GM19372 (cell line): ENCODE measurements at regions not wholly inside any gene's neighbourhood (a gene's known extent, or its start where the extent isn't known, plus 50 kb on each side); places are given as distances from the start of the nearest gene placed in this dataset.
"Not testable (repeated sequence)": the region's sequence is repeated elsewhere in the genome, so short reads cannot be mapped to it uniquely, and the experiment has no call there.

Source experiments
- ATAC-seq: cut with Tn5 transposase; IDR thresholded peaks from one replicate; pipeline ENCODE4 v1.9.1; 2021; ENCODE audit warnings: mild to moderate bottlenecking, low read depth, moderate library complexity; ENCODE audit not compliant: unreplicated experiment

DNA sequence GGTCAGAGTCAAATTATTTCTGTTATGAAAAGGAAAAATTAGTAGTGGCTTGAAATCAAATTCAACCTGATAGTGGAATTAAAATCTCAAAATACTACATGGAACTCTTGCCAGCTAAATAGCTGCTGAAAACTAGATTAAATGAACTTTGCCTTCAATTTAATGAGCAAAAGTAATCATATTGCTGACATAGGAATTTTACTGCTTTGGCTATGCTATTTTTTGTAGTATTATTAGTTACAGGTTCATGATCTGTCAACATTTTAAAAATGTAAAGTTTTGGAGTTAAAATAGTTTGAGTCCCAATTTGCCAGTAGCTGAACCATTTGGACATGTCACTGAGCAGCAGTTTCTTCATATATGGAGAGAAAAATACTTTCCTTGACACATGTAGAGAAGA is 81.4 kb downstream of the RERGL start:
- ATAC-seq = no peak

DNA sequence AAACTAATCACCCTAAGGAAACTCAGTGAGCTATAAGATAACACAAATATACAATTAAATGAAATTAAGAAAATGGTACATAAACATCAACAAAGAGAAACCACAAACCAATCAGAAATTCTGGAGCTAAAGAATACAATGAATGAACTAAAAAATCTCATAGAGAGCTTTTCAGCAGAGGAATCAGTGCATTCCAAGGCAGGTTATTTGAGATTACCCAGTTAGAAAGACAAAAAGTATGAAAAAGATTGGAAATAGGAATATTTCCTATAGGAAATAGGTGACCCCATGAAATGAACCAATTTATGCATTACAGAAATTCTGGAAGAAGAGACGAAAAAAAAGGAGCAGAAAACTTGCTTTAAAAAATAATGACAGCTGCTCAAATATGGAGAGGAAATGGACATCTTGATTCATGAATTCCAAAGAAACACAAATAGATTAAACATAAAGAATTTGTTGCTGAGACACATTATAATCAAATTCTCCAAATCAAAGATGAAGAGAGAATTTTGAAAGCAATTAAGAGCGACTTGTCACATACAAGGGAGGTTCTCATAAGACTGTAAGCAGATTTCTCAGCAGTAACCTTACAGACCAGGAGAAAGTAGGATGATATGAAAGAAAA is 90.7 kb downstream of the RERGL start:
- no peak for ATAC-seq

DNA sequence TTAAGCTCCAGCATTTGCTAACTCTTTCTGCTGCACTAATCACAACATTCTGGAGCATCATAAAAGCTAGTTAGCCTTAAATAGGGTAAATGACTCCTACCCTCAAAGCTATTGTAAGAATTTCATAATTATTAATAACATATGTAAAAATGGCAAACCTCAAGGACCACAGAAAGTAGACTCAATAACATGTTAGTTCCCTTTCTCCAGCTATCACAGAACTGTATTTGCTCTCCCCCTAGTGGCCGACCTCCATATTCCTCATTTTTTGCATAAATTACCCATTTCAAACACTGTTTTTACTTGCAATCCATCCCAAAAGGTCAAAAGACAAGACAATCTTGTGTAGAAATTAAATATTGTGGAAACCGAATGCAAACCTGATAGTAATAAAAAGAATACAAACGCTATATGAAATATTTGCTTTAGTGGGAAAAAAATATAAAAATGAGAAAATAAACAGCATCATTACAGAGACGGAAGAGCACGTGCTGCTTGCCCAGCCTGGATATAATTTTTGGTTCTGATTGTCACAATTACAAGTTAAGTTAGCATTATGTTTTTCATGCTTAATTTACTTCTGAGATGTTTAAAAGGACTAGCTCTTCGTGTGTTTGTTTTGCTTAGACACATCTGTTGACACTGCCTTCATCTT is 97.9 kb downstream of the RERGL start:
- ATAC-seq = peak; percentile 91

DNA sequence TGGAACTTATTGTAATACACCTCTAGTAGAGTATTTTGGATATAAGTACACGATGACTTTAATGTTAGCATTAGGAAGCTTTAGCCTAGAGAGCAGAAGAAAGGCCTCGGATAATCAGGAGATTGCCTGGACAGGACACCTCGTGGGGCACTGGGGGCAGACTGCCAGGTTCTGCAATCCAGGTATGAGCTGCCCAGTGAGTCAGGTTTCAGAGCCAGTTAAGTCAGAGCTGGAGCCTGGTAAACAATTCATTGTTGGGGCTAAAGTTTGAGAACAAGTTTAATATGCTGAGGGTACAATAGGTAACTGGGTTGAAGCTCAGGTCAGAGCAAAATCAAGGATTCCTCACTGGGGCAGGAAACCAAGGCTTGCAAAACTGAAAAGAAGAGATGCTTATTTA is 107.4 kb downstream of the RERGL start:
- no peak for ATAC-seq

DNA sequence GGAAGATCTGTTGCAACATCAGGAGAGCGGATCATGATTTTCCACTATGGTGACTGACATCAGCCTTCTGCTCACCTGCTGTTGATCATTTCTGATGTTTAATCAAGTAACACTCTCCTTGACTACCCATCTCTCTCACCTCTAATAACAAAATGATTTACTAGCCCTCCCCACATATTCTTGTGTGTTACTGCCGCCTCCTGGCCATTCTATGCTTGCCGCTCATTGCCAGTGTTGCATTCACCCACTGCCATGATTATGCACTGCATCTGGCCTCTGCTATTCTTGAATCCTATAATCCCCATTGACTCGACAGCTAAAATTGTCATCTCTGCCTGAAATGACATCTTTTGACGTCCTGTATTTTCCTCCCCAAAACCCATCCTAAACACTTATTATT is 113.8 kb downstream of the RERGL start:
- ATAC-seq = no peak

DNA sequence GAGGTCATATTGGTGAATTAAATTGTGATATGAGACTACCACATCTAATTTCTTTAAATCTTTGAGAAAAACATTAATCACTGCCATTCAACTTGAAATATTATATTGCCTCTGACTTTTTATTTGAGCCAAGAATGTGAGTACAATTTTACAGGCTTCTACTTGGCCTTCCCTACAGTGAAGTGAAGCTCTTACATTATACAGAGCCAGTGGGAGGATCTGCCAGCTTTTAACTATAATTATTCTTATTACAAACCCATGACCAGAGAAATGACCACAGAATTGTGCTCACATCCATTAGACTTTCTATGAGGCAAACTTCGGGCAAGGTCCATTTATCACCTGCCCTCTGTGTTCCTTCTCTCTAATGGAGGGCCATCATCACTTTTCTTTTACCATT is 114.2 kb downstream of the RERGL start:
- ATAC-seq = no peak

DNA sequence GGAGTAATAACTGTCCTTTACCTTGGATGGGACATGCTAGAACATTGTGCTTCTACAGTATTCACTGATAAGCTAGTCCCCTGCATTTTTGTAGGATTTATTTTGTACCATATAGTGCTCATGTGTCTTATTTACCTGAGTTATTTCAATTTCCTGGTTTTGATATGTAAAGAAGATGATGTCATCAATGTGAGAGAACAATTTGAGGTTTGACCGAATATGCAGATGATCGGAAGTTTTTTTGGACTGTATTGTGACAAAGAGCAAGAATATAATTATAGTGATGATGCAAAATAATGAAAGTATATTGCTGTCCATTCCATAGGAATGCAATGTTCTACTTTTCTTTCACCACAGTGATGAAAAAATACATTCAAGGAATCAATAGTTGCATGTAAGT is 114.8 kb downstream of the RERGL start:
- no peak for ATAC-seq

DNA sequence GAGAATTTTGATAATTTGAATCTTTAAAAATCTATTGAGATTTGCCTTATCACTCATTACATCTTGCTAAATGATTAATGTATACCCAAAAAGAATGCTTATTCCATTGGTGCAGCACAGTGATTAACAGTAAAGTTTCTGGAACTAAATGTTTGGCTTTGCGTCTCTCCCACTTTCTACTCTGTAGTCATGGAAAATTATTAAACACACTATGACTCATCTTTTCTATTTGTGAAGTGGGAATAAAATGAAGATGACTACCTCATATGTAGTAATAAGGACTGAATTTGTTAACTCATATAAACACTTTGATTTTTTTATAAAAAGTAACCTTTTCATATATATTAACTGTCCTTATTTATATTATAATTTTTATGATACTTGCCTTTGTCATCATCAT is 118.1 kb downstream of the RERGL start:
- no peak for ATAC-seq

DNA sequence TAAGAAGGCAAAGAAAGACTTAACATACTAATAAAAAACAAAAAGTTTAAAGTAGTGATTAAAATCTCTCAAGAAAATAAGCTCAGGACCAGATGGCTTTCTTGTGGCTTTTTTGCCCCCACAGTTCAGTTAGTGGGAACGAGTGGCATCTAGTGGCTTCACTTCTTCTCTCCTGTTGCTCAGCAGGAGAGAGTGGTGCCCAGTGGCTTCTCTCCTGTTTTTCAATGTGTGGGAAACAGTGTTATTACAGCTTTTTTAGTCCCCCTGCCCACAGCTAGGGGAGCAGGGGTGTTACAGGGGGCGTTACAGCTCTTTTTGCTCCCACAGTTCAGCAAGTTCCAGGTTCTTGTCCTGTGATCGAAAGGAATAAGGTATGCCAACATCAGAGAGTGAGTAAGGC is 135.2 kb downstream of the RERGL start:
- ATAC-seq = no peak

DNA sequence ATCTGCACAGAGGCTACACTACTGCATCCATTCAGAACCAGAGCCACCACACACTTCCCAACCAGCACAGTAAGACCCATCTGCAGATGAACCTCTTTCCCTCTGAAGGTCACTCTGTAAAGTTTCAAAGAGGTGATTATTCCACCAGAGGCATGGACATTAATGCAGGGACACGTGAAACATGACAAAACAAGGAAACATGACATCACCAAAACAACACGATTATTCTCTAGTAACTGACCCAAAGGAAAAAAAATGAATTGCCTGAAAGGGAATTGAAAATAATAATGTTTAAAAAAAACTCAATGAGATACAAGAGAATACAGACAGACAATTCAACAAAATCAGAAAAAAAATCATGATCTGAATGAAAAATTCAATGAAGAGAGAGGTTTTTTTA is 139.1 kb downstream of the RERGL start:
- no peak for ATAC-seq

DNA sequence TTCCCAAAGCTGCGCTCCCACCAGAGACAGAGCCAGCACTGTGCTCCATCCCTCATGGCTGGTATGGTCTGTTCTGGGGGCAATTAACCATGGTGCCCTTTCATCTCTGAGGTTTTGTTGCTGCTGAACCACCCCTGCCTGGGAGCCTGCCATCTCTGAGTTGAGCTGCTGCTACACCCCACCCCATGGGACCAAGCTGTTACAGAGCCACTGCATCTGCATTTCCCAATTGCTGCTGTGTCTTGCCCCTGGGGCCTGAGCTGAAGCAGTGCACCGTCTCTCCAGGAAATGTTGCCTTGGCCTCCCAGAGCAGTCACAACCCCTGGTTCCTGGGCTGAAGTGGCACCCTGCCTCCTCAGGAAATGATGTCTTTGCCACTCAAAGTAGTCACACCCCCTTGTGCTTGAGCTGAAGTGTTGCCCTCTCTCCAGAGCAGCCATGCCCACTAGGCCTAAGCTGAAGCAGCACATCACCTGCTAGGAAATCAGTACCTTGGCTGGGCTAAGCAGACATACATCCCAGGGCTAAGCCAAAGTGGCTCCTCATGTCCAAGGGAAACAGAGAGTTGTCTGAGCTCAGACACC is 140.3 kb downstream of the RERGL start:
- no peak for ATAC-seq

DNA sequence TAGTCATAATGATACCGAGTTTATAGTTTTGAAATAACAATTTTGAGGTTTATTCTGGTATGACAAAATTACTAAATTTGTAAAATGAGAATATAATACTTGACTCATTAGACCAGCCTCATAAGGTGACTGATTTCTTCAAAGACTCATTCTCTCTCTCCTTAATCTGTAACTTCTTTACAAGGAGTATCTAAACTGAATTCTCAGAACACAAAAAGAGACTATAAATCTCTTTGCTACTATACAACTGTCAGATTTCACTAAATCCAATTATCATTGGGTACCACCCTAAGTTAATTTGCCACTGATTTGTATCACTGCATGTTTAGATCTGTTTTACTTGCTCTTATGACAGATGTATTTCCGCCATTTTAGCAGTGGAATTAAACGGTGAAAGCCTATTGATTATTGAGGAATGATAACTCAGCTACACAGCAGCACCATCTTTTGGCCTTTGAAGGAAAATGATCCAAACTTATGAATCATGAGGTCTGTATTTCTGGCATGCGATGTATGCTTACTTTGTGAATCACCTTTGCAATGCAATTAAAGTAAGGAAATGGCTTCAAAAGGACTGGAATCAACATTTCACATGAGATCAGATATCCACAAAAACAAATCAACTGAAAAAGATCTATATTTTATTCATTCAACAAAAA is 161.2 kb downstream of the RERGL start:
- ATAC-seq = no peak

DNA sequence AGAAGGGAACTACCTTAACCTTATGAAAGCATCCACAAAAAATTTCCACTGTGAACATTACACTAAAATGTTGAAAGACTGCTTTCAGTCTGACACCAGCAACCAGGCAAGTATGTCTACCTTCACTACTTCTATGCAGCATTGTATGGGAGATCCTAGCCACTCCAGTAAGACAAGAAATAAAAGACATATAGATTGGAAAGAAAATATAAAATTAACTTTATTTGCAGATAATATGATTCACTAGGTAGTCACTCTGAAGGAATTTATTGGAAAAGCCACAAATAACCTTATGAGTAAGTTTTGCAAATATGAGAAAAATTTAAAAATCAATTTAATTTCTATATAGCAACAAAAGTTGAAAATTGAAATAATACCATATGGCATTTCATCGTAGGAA is 172.0 kb downstream of the RERGL start:
- no peak for ATAC-seq

DNA sequence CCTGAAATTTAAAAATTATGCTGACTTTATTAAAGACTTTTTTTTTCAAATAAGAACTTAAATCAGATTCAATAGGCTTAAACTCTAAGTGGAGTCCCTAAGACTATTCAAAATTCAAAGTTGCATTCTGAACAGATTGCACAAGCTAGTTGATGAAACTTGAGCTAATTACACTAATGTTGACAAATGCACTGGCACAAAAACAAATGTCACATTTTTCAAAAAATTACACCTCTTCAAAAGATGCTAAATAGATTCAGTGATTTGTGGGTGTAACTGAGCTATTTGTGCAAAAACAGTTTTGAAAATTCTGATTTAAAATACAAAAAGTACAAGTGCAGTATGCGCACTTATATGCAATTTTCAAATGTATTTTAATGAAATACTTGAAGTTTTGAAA is 205.4 kb downstream of the RERGL start:
- ATAC-seq = no peak

DNA sequence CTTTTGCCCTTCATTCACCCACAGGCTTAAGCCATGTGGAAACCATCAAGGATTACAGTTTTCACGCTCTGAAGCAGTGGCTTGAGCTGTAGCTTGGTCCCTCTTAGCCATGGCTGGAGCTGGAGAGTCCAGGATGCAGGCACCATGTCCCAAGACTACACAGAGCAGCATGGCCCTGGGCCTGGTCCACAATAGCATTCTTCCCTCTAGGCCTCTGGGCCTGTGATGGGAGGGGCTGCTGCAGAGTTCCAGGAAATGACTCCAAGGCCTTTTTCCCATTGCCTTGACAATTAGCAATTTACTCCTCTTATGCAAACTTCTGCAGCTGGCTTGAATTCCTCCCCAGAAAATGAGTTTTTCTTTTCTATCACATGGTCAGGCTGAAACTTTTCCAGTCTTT is 211.3 kb downstream of the RERGL start:
- ATAC-seq = no peak

DNA sequence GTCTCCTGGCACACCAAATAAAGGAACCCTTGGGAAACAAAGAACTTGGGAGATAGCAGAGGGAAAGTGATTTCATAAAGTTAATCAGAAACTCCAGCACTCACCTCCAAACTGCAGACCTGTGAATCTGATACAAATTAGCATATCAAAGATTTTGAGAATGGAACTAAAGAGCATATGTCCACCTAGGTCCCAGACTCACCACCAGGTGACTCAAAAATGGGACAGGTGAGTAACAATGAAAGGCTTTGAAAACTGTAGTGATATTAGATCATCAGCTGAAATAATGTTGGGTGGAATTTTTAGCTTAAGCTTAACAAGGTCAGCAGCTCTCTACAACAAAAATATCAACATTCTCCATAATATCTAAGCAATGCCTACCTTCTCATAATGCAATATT is 214.8 kb downstream of the RERGL start:
- ATAC-seq = no peak

DNA sequence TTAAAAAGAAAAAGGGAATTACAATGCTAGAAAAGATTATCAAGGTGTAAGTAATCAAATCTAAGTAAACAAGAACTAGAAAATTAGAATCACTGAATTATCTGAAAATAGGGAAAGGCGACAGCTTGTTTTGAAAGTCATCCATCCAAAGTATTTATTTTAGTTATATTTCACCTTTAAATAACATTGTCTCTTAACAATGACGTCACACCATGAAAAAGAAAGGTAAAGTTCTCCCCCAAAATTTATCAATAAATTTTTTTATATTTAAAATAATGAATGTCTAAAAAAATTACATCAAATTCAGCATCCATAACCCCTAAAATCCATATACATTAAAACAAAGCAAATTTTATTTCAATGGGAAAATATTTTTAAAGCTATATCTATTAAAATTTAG is 223.2 kb downstream of the RERGL start:
- ATAC-seq = no peak

DNA sequence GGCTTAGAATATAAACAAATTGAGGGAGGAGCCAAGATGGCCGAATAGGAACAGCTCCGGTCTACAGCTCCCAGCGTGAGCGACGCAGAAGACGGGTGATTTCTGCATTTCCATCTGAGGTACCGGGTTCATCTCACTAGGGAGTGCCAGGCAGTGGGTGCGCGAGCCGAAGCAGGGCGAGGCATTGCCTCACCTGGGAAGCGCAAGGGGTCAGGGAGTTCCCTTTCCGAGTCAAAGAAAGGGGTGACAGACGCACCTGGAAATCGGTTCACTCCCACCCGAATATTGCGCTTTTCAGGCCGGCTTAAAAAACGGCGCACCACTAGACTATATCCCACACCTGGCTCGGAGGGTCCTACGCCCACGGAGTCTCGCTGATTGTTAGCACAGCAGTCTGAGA is 234.4 kb downstream of the RERGL start:
- not testable (repeated sequence) for ATAC-seq

DNA sequence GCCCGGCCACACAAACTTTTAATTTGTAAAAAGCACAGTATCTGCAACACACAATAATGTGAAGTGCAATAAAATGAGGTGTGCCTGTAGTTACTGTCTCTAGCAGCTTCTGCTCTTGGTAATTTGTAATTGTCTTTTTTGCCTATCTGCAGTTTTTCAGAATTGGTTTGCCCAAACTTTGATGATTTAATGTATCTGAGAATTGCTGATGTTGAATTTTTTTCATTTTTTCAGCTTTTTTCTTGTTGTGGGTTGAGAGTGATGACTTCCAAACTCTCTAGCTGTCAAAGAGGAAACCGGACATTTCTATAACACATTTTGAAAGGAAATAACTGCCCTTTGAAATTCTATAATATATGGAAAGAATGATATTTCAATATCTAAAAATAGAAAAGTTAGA is 236.9 kb downstream of the RERGL start:
- ATAC-seq = no peak

DNA sequence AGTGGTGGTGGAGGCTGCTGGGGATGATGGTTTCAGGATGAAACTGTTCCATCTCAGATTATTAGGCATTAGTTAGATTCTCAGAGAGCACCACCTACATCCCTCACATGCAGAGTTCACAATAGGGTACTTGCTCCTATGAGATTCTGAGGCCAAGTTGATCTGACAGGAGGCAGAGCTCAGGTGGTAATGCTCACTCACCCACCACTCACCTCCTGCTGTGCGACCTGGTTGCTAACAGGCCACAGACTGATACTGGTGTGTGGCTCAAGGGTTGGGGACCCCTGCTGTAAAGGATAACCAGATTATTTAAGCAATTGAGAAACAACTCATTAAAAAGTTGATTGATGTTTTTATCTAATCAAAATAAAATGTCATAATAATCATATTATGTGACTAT is 248.5 kb downstream of the RERGL start:
- ATAC-seq = no peak

DNA sequence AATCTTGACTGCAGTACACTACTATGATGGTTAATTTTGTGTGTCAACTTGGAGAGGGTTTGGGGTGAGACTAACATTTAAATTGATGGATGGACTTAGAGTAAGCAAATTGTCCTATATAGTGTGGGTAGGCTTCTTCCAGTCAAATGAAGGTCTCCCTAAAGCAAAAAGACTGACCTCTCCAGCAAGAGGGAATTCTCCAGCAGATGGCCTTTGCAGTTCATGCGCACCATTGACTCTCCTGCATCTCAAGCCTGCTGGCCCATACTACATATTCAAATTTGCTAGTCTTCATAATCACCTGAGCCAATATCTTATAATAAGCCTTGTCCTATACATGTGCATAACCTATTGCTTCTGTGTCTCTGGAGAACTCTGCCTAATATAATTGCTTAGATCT is 260.2 kb downstream of the RERGL start:
- no peak for ATAC-seq

DNA sequence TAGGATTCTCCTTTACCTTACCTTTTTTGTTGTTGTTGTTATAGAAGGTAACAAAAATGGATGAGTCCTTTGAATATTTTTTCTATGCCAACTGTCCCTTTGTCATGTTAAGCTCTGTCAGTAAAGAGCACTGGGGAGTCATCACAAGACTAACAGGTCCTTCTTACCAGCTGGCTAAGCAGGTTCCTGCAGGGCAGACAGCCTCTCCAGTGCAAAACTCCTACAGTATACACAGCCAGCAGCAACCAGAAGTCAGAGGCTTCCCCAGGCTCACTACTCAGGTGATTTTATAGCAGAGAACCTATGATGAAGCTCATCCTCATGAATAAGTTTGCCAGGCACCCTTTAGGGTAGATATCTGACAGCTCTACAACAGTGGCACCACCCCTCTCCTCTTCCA is 271.1 kb downstream of the RERGL start:
- no peak for ATAC-seq
